Common myeloid progenitor, CD34-positive (primary cell): ENCODE measurements at regions not wholly inside any gene's neighbourhood (a gene's known extent, or its start where the extent isn't known, plus 50 kb on each side); places are given as distances from the start of the nearest gene placed in this dataset.
"Not testable (repeated sequence)": the region's sequence is repeated elsewhere in the genome, so short reads cannot be mapped to it uniquely, and the experiment has no call there.

Experiments used
- CTCF ChIA-PET: fragments of 350-600 bp; sonication (Branson Sonifier 250); formaldehyde crosslinking; loops from one replicate; lab custom pipeline; 2021; ENCODE audit warnings: antibody characterized with exemption; lab: Charles Lee
- POLR2A ChIA-PET: fragments of 350-600 bp; sonication (Branson Sonifier 250); formaldehyde crosslinking; loops from one replicate; lab custom pipeline; 2021; ENCODE audit warnings: antibody characterized with exemption; lab: Charles Lee
- DNase-seq, 3 donors: peaks; one replicate each; pipeline versions ENCODE4 v3.0.0 to v3.0.0-alpha.2; 2013
- H3K27ac ChIP-seq, 2 experiments: 1 replicate in 1 of 2; 2 replicates in 1 of 2; pipeline ENCODE4 v1.7.0; 2013; ENCODE audit warnings: inconsistent platforms in 2 of 2, low read length in 2 of 2, mild to moderate bottlenecking in 2 of 2, low read depth in 1 of 2, moderate library complexity in 1 of 2; ENCODE audit not compliant: severe bottlenecking in 2 of 2, insufficient read depth in 1 of 2, poor library complexity in 1 of 2
- H3K27me3 ChIP-seq, 5 experiments: replicated peaks in 2 of 5; 1 replicate in 3 of 5; 2 replicates in 2 of 5; pipeline versions ENCODE4 v1.6.1 to v1.7.0; 2013; ENCODE audit warnings: low read length in 4 of 5, mild to moderate bottlenecking in 2 of 5, moderate library complexity in 2 of 5, inconsistent platforms in 1 of 5; ENCODE audit not compliant: insufficient read depth in 5 of 5, control insufficient read depth in 4 of 5
- H3K36me3 ChIP-seq, 4 experiments: 1 replicate in 2 of 4; 2 replicates in 2 of 4; pipeline versions ENCODE4 v1.6.1 to v1.7.0; 2013; ENCODE audit warnings: low read length in 3 of 4, control low read depth in 1 of 4, mild to moderate bottlenecking in 1 of 4; ENCODE audit not compliant: control insufficient read depth in 4 of 4, insufficient read depth in 4 of 4
- H3K4me1 ChIP-seq, 4 experiments: 1 replicate in 3 of 4; 2 replicates in 1 of 4; pipeline versions ENCODE4 v1.6.1 to v1.7.1; 2013; ENCODE audit warnings: low read length in 3 of 4, mild to moderate bottlenecking in 3 of 4, control low read depth in 1 of 4, inconsistent platforms in 1 of 4, moderate library complexity in 1 of 4; ENCODE audit not compliant: control insufficient read depth in 4 of 4, insufficient read depth in 4 of 4; ENCODE audit errors: control extremely low read depth in 1 of 4
- H3K4me3 ChIP-seq, 7 experiments: 1 replicate in 4 of 7; 2 replicates in 3 of 7; pipeline versions ENCODE4 v1.5.1 to v1.7.0; 2013; ENCODE audit warnings: mild to moderate bottlenecking in 7 of 7, low read length in 6 of 7, moderate library complexity in 6 of 7, inconsistent platforms in 2 of 7, low read depth in 2 of 7, control low read depth in 1 of 7; ENCODE audit not compliant: insufficient read depth in 4 of 7, control insufficient read depth in 1 of 7; ENCODE audit errors: extremely low read depth in 1 of 7
- H3K9me3 ChIP-seq, 5 experiments: 1 replicate in 4 of 5; 2 replicates in 1 of 5; pipeline versions ENCODE4 v1.6.1 to v1.7.1; 2013; ENCODE audit warnings: low read length in 4 of 5, mild to moderate bottlenecking in 2 of 5, inconsistent platforms in 1 of 5, low read depth in 1 of 5, moderate library complexity in 1 of 5; ENCODE audit not compliant: control insufficient read depth in 4 of 5, insufficient read depth in 2 of 5; ENCODE audit errors: control extremely low read depth in 1 of 5
- WGBS: methylation state at CpG from one replicate; pipeline ENCODE4 v1.1.5; 2013; ENCODE audit not compliant: insufficient coverage; 5-methylcytosine and 5-hydroxymethylcytosine counted together

DNA sequence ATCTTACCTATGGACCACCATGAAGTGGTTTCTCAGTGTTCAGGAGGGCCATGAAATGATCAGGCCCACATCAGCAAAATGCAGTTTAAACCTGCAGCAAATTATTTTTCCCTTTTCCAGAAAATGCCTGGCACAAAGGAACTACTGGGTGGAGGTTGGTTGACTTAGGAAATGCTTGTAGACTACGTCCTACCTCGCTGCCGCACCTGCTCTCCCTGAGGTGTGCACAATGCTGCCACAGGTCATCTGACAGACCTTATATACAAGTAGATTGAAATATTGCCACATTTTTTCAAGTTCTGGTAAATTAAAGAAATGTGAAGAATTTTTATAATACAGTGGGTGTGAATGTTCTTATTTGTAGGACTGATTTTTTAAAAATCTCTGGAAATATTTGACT, 166.7 kb upstream of the PDE4B start:
- POLR2A ChIA-PET = no interaction called here
- CTCF ChIA-PET = no interaction called here
- no peak for DNase-seq

DNA sequence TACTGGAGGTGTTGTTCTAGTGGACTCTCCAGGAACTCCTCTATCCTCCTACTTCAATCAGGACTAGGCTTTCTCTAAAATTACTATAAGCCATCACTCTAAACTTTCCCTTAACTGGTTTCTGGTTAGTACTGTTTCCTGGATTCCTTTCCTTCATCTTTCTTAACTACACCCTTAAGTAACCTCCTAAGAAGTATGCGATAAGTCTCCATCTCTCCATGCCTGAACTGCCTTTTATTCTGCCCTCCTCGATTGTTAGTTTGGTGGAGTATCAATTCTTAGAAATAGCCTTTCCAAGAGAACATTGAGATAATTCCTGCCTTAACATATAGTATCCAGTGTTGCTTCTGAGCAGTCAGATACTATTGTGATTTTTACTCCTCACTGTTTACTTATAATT, 162.9 kb upstream of the PDE4B start:
- H3K4me3 ChIP-seq = no peak overlapping the region
- WGBS = no CpG with 5 or more reads among the region's 2 CpGs
- ChIA-PET POLR2A (no interaction called here), CTCF (no interaction called here)
- no peaks in the 10 kb centered on the region for H3K4me1 ChIP-seq
- no peak for DNase-seq
- no peaks in the 10 kb centered on the region for H3K27me3 ChIP-seq
- no peak overlapping the region for H3K27ac ChIP-seq
- H3K9me3 ChIP-seq = no peaks in the 10 kb centered on the region
- peaks cover 0 to 2% (median 0%) of the 10 kb centered on the region in 4 experiments for H3K36me3 ChIP-seq

More for the DNA sequence above, 166.7 kb upstream of the PDE4B start:
- peaks cover 0 to 2% (median 0%) of the 10 kb centered on the region in 4 experiments for H3K36me3 ChIP-seq
- peaks cover 0 to 3% (median 0%) of the 10 kb centered on the region in 4 experiments for H3K4me1 ChIP-seq
- WGBS = no CpG with 5 or more reads among the region's 3 CpGs
- H3K27ac ChIP-seq = no peak overlapping the region
- H3K4me3 ChIP-seq = no peak overlapping the region
- H3K27me3 ChIP-seq = no peaks in the 10 kb centered on the region
- no peaks in the 10 kb centered on the region for H3K9me3 ChIP-seq

DNA sequence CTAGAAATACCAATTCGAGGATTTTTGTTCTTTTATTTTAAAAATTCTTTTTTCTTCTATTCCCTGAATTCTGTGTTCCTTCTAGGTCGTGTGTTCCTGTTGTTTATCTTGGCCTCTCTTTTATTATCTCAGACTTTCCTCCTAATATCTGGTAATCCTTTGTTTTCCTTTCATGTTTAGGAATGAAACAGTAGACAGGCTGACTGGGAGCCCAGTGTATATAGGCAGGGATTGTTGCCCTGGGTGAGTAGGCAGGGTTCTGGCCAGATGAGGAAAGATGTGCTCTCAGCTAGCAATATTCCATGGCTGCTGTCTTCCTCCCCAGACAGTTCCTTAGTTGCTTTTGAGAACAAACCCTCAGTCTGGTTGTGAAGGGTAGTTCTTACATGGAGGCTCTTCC, 161.8 kb upstream of the PDE4B start:
- H3K4me1 ChIP-seq = no peaks in the 10 kb centered on the region
- peaks cover 0 to 2% (median 0%) of the 10 kb centered on the region in 4 experiments for H3K36me3 ChIP-seq
- H3K4me3 ChIP-seq = no peak overlapping the region
- no peak overlapping the region for H3K27ac ChIP-seq
- WGBS = no CpG with 5 or more reads among the region's 2 CpGs
- DNase-seq = no peak
- H3K27me3 ChIP-seq = no peaks in the 10 kb centered on the region
- ChIA-PET CTCF (no interaction called here), POLR2A (interaction anchor here (0.6 kb wide), 1 partner anchor 9 kb away, joined by 3 read pairs; no protein-coding TSS in a partner anchor)
- H3K9me3 ChIP-seq = no peaks in the 10 kb centered on the region

DNA sequence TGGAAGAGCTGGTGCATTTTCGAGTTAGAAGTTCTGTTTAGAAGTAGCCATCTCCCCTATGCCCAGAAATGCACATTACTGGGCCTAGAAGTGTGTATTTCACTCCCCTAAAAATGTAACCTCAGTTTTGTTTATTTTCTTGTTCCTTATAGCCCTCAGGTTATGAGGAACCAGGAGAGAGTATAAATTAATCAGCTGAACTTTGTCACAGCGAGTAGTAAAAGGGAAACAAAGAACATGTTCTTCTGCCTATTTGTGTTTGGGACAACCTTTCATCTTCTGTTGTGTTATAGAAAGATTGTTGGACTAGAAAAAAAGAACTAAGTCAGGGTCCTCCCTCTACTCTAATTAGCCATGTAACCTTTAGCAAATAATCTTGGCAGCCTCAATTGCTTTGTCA, 160.5 kb upstream of the PDE4B start:
- POLR2A ChIA-PET = no interaction called here
- no peaks in the 10 kb centered on the region for H3K9me3 ChIP-seq
- DNase-seq = no peak
- no peaks in the 10 kb centered on the region for H3K27me3 ChIP-seq
- CTCF ChIA-PET = no interaction called here
- WGBS = 95% methylated on average over 2 of the region's 2 CpGs
- no peak overlapping the region for H3K27ac ChIP-seq
- H3K4me3 ChIP-seq = no peak overlapping the region
- no peaks in the 10 kb centered on the region for H3K36me3 ChIP-seq
- no peaks in the 10 kb centered on the region for H3K4me1 ChIP-seq

DNA sequence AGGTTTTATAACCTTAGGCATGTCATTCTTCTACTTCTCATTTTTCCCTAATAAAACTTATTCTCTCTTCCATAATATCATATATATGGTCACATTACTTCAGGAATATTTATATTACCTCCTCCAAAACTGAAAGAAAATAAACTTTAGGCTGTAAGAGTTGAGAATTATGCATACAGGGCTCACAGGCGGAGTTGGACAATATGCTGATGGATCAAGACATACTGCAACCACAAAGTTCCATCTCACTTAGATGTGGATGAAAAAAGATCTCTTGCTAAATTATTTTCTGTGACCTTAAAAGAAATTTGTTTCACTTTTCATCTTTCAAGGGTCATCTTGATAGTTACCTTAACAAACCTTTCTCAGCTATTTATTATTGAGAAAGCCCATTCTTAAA, 152.6 kb upstream of the PDE4B start:
- H3K9me3 ChIP-seq = no peaks in the 10 kb centered on the region
- H3K27ac ChIP-seq = no peak overlapping the region
- H3K36me3 ChIP-seq = no peaks in the 10 kb centered on the region
- H3K4me1 ChIP-seq = no peaks in the 10 kb centered on the region
- no peaks in the 10 kb centered on the region for H3K27me3 ChIP-seq
- no peak for DNase-seq
- H3K4me3 ChIP-seq = no peak overlapping the region
- no CpG with 5 or more reads among the region's 1 CpG for WGBS
- ChIA-PET CTCF (interaction anchor here (1.4 kb wide), 1 partner anchor 48 kb away, joined by 3 read pairs; no protein-coding TSS in a partner anchor), POLR2A (interaction anchor here (0.5 kb wide), 1 partner anchor 505 kb away, joined by 6 read pairs; no protein-coding TSS in a partner anchor)

DNA sequence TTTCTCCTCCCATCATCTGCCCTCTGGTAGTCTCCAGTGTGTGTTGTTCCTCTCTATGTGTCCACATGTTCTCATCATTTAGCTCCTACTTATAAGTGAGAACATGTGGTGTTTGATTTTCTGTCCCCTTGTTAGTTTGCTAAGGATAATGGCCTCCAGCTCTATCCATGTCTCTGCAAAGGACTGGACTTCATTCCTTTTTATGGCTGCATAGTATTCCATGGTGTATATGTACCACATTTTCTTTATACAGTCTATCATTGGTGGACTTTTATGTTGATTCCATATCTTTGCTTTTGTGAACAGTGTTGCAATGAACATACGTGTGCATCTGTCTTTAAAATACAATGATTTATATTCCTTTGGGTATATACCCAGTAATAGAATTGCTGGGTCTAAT, 143.5 kb upstream of the PDE4B start:
- H3K36me3 ChIP-seq, H3K27ac ChIP-seq, DNase-seq, H3K27me3 ChIP-seq, POLR2A ChIA-PET, H3K4me3 ChIP-seq, H3K4me1 ChIP-seq, CTCF ChIA-PET: not testable (repeated sequence)
- WGBS = no CpG with 5 or more reads among the region's 1 CpG
- peaks cover 0 to 19% (median 1%) of the 10 kb centered on the region in 5 experiments for H3K9me3 ChIP-seq

DNA sequence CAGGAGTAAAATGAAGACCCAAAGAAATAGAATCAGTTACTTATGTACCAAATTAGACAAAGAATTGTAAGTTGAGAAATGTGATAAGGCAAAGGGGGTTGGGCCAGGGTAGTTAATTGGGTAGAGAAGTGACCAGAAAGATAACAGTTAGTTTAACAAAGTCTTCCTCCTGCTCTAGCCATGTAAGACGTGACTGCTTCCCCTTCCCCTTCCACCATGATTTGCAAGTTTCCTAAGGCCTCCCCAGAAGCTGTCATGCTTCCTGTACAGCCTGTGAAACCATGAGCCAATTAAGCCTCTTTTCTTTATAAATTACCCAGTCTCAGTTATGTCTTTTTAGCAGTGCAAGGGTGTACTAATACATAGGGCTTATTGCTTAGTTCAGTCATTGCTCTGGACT, 142.0 kb upstream of the PDE4B start:
- peaks cover 0 to 19% (median 1%) of the 10 kb centered on the region in 5 experiments for H3K9me3 ChIP-seq
- peak in 1 of 3 donors; percentile 5 for DNase-seq

More for the DNA sequence above, 142.0 kb upstream of the PDE4B start:
- Histone ChIP-seq H3K27ac (no peak overlapping the region), H3K27me3 (no peaks in the 10 kb centered on the region), H3K4me1 (no peaks in the 10 kb centered on the region), H3K4me3 (no peak overlapping the region), H3K36me3 (no peaks in the 10 kb centered on the region)
- WGBS = no CpG with 5 or more reads among the region's 1 CpG
- ChIA-PET POLR2A (no interaction called here), CTCF (no interaction called here)
